DOHH2 (cell line): ENCODE measurements at regions not wholly inside any gene's neighbourhood (a gene's known extent, or its start where the extent isn't known, plus 50 kb on each side); places are given as distances from the start of the nearest gene placed in this dataset.

Experiments used
- CTCF ChIP-seq: fragments of 200-600 bp; sonication (generic); IDR thresholded peaks from one replicate; pipeline ENCODE4 v1.5.1; 2014; ENCODE audit warnings: antibody characterized with exemption, mild to moderate bottlenecking, low read depth, low read length; ENCODE audit not compliant: poor library complexity, severe bottlenecking
- EZH2phosphoT487 ChIP-seq: fragments of 200-600 bp; sonication (generic); IDR thresholded peaks from 2 replicates; pipeline ENCODE4 v1.6.1; 2017; ENCODE audit warnings: borderline replicate concordance, mild to moderate bottlenecking, antibody characterized with exemption, low read length, moderate library complexity, mixed read lengths

DNA sequence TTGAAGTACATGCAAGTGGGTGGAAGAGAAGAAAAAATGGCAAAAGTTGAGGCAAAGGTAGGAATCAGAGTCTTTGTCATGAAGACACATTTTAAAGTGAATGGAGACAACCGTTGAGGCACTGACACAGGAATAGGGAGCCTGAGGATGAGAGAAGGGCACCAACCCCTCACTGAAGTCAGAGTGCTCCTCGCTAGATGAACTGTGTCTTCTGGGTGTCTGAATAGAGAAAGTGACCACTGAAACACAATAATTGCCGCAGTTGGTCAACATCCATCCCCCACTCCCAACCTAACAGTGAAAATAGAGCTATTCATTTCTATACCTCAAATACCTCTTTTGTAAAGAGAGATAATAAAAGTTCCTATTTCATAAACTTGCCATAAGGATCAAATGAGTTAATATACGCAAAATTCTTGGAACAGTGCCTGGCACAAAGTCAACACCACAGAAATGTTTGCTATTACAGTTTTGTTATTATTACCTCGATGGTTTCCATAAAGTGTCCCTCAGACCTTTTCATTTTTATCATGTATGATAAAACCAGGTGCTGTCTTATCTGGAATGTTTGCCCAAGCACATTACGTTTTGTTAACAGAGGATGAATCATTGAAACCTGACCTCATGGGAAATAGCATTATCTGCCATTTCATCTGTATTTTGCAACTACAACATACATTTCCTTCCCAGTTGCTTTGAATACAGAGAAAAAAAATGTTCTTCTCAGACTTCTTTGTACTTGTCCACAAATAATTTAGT lies 61.8 kb upstream of the SP4 start:
- TF ChIP-seq EZH2phosphoT487 = no peak
- TF ChIP-seq CTCF = no peak
